ENCODE measurements at regions not wholly inside any gene's neighbourhood (a gene's known extent, or its start where the extent isn't known, plus 50 kb on each side); places are given as distances from the start of the nearest gene placed in this dataset.

GRCh38 chr4:57875829-57876392 lies 765.7 kb upstream of the IGFBP7 start:
- DNase-seq (ENCODE audit: low spot score): no peak
- TF ChIP-seq, protein P1, sequence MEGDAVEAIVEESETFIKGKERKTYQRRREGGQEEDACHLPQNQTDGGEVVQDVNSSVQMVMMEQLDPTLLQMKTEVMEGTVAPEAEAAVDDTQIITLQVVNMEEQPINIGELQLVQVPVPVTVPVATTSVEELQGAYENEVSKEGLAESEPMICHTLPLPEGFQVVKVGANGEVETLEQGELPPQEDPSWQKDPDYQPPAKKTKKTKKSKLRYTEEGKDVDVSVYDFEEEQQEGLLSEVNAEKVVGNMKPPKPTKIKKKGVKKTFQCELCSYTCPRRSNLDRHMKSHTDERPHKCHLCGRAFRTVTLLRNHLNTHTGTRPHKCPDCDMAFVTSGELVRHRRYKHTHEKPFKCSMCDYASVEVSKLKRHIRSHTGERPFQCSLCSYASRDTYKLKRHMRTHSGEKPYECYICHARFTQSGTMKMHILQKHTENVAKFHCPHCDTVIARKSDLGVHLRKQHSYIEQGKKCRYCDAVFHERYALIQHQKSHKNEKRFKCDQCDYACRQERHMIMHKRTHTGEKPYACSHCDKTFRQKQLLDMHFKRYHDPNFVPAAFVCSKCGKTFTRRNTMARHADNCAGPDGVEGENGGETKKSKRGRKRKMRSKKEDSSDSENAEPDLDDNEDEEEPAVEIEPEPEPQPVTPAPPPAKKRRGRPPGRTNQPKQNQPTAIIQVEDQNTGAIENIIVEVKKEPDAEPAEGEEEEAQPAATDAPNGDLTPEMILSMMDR (IDR thresholded peaks at IDR 0.05; ENCODE audit: borderline replicate concordance, control extremely low read depth, extremely low read depth, insufficient read depth, missing control alignments): no peak

DNA sequence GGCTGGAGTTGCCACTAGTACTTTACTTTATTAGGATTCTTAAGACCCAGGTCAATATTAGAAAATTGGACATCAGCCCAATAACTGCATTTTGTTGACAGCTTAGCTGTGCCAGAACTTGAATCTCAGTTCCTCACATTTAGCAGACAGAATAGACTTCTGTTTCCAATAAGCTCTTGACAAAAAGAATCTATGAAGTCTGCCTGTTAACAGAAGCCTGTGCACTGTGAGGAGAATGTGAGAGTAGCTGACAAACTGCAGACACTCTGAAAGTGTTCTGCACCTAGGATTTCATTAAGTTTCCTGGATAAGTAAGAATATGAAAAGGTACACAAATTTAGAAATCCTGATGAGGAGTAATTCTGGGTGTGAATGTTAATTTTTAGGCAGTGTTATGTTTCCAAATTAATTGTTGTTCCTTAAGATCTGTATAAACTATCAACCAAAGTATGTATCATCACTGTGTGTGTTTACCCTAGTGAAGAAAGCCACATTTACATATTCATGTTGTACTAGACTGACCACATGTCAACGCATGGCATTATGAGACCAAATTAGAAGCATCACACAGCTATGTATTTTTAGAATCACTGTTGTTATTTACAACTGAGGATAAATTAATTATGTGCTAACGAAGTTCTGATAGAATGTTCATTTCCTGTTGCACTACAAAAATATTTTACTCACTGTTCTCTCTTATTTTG lies 756.4 kb upstream of the IGFBP7 start:
- in situ Hi-C loops (cut with MboI; ENCODE audit: low sequenced_read_pairs, unreplicated experiment): no loop called here
- TF ChIP-seq, protein P1 (IDR thresholded peaks at IDR 0.05; ENCODE audit: borderline replicate concordance, control extremely low read depth, extremely low read depth, insufficient read depth, missing control alignments): no peak
- no peak for DNase-seq (ENCODE audit: low spot score)

More at GRCh38 chr4:57875829-57876392, 765.7 kb upstream of the IGFBP7 start:
- in situ Hi-C loops (cut with MboI; ENCODE audit: low sequenced_read_pairs, unreplicated experiment): no loop called here

DNA sequence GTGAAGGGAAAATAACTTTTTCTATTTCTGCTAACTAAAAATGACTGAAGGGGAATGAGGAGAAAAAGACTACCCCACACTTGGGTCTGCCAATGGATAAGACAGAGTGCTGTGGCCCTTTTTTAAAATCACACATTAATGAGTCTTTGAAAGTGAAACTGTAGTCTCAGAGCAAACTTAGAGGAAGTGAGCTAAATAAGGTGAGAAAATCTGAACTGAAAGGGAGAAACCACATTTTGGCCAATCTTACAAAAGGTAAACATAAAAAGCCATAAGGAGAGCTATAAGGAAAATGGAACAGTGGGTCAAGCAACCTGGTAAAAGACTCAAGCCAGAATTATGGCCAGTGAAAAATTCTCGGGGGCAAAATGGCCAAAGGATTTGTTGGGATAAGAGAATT lies 755.1 kb upstream of the IGFBP7 start:
- in situ Hi-C loops (cut with MboI; ENCODE audit: low sequenced_read_pairs, unreplicated experiment): no loop called here
- TF ChIP-seq, protein P1 (IDR thresholded peaks at IDR 0.05; ENCODE audit: borderline replicate concordance, control extremely low read depth, extremely low read depth, insufficient read depth, missing control alignments): no peak
- DNase-seq (ENCODE audit: low spot score): peak; percentile 1

DNA sequence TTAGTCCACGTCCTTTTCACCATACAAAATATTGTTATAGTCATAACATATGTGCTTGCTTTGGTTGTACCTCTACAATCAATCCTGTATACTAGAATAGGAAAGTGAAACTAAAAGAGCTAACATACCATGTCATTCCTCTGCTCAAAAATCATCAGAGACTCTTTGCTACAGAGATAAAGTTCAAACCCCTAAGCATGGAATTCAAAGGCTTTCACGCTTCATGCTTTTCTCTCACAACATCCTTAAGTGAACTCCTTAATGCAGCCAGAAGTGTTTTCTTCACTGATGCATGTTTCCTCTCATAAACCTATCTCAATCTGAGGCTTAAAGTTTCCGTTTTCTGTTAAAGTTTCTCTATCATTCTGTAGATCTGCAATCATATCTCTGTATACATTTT lies 744.6 kb upstream of the IGFBP7 start:
- in situ Hi-C loops (cut with MboI; ENCODE audit: low sequenced_read_pairs, unreplicated experiment): no loop called here
- DNase-seq (ENCODE audit: low spot score): no peak
- TF ChIP-seq, protein P1 (IDR thresholded peaks at IDR 0.05; ENCODE audit: borderline replicate concordance, control extremely low read depth, extremely low read depth, insufficient read depth, missing control alignments): no peak

DNA sequence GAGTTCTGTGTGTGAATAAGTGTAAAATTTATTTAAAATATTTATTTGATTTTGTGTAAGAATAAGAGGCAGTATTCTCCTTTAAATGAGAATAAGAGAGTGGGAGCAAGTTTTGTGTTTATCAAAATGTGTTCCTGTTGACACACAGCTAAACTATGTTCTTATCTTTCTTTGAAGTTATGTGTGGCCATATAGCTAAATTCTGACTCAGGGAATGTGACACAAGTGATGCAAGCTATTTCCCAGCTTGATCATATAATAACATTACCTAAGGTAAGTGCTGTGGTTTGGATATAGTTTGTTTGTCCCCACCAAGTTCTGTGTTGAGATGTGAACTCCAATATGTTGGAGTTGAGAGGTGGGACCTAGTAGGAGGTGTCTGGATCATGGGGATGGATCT lies 740.0 kb upstream of the IGFBP7 start:
- no peak for DNase-seq (ENCODE audit: low spot score)

GRCh38 chr4:57832083-57832482 lies 721.9 kb upstream of the IGFBP7 start:
- in situ Hi-C loops (cut with MboI; ENCODE audit: low sequenced_read_pairs, unreplicated experiment): no loop called here
- TF ChIP-seq, protein P1 (IDR thresholded peaks at IDR 0.05; ENCODE audit: borderline replicate concordance, control extremely low read depth, extremely low read depth, insufficient read depth, missing control alignments): no peak
- DNase-seq (ENCODE audit: low spot score): no peak

More for the DNA sequence above, 740.0 kb upstream of the IGFBP7 start:
- TF ChIP-seq, protein P1 (IDR thresholded peaks at IDR 0.05; ENCODE audit: borderline replicate concordance, control extremely low read depth, extremely low read depth, insufficient read depth, missing control alignments): no peak
- in situ Hi-C loops (cut with MboI; ENCODE audit: low sequenced_read_pairs, unreplicated experiment): no loop called here
